ENCODE measurements at regions not wholly inside any gene's neighbourhood (a gene's known extent, or its start where the extent isn't known, plus 50 kb on each side); places are given as distances from the start of the nearest gene placed in this dataset.

DNA sequence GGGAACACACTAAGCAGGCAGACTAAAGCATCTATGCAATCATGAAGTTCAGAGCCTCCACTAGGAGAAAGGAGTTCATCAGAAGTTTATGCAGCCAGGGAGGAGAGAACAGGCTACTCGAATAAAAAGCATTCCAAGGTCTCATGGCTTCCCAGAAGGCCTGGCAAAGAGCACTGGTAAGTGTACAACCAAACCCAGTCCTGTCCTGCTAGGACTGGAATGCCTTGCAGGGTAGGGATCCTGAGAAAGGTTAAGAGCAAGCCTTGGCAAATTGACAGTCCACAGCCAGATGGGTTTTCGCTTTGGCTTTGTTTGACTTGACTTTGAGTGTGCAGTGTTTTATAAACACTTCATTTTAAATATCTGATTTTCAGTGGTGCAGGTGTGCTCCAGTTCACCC, 133.6 kb upstream of the ATP1B1 start:
- Histone ChIP-seq H3K4me1 (no peaks in the 10 kb centered on the region), H3K4me3 (no peak overlapping the region), H3K27ac (peak overlapping the region in 1 of 2 donors; percentile 16), H3K36me3 (no peaks in the 10 kb centered on the region), H3K9me3 (no peaks in the 10 kb centered on the region), H3K27me3 (no peaks in the 10 kb centered on the region)
- DNase-seq (peak in 2 of 4 donors; percentile 44 to 76), ATAC-seq (peak; percentile 95)
- TF ChIP-seq, protein P1, sequence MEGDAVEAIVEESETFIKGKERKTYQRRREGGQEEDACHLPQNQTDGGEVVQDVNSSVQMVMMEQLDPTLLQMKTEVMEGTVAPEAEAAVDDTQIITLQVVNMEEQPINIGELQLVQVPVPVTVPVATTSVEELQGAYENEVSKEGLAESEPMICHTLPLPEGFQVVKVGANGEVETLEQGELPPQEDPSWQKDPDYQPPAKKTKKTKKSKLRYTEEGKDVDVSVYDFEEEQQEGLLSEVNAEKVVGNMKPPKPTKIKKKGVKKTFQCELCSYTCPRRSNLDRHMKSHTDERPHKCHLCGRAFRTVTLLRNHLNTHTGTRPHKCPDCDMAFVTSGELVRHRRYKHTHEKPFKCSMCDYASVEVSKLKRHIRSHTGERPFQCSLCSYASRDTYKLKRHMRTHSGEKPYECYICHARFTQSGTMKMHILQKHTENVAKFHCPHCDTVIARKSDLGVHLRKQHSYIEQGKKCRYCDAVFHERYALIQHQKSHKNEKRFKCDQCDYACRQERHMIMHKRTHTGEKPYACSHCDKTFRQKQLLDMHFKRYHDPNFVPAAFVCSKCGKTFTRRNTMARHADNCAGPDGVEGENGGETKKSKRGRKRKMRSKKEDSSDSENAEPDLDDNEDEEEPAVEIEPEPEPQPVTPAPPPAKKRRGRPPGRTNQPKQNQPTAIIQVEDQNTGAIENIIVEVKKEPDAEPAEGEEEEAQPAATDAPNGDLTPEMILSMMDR (IDR thresholded peaks at IDR 0.05), result no peak
- intact Hi-C loops (cut with DNase I), result no loop called here

DNA sequence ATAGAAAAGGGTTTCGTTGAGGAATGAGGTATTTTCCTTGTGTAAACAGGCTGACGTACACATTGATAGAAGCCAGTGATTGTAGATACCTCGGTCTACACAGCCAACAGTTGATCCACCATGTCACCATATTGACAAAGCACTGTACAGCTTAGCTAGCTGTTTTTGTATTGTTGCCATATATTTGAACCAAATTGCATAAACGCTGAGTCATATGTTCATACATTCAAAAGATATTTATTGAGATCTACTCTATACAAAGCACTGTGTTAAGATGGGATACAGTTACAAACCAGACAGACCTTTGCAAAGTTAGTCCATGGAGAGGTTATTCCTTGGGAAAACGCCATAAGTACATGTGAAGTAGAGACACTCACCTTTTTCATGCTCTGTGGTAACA, 132.4 kb upstream of the ATP1B1 start:
- Histone ChIP-seq H3K4me1 (no peaks in the 10 kb centered on the region), H3K36me3 (no peaks in the 10 kb centered on the region), H3K9me3 (no peaks in the 10 kb centered on the region), H3K27me3 (no peaks in the 10 kb centered on the region), H3K27ac (no peak overlapping the region), H3K4me3 (no peak overlapping the region)
- TF ChIP-seq, protein P1 (IDR thresholded peaks at IDR 0.05), result no peak
- intact Hi-C loops (cut with DNase I), result no loop called here
- no peak for ATAC-seq
- no peak for DNase-seq

DNA sequence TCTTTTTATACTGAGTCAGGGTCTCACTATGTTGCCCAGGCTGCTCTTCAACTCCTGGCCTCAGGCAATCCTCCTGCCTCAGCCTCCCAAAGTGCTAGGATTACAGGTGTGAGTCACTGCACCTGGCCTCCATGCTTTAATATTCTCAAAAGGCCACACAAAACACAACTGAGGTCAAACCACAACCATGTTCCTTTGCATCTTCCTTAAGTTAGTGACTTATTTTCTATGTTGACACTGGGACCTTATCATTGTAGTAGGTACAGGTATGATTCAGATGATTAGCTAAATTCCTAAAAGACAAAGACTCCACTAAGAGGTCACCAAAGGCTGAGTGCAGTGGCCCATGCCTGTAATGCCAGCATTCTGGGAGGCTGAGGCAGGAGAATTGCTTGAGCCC, 131.9 kb upstream of the ATP1B1 start:
- intact Hi-C loops (cut with DNase I), result no loop called here

DNA sequence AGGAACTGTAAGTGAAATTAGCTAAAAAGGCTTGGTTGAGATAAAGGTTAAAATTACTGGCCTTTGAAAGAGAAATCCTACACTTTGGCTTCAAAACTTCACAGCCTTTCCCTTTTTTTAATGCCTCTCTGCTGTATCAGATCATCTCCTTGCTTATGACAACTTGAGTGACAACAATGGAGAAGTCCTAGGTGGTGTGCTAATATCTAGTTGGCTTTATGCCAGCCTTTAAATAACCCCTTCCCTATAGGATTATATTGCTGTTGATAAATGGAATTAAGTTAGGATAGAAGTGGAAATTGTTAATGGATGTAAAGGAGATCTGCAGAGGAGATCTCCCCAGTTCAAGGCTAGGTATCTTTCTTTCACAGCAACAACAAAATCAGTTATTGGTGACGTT, 130.2 kb upstream of the ATP1B1 start:
- intact Hi-C loops (cut with DNase I), result no loop called here

More for the DNA sequence above, 131.9 kb upstream of the ATP1B1 start:
- TF ChIP-seq, protein P1 (IDR thresholded peaks at IDR 0.05), result no peak
- Histone ChIP-seq H3K4me3 (no peak overlapping the region), H3K4me1 (peaks cover 0 to 4% of the 10 kb centered on the region in 2 donors), H3K27ac (no peak overlapping the region), H3K36me3 (no peaks in the 10 kb centered on the region), H3K27me3 (no peaks in the 10 kb centered on the region), H3K9me3 (no peaks in the 10 kb centered on the region)
- ATAC-seq, result no peak
- no peak for DNase-seq

DNA sequence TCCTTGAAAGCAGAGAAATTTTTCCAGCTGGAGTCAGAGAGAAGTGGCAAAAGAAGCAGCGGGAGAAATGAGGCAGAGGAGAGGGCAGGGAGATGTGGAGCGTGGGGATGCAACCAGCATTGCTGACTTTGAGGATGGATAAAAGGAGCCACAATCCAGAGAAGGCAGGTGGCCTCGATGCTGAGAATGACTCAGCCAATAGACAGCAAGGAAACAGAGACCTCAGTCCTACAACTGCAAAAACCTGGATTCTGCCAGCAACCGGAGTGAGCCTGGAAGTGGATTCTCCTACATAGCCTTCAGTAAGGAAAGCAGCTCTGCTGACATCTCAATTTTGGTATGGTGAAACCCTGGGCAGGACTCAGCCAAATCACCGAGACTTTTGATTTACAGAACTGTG, 128.9 kb upstream of the ATP1B1 start:
- Histone ChIP-seq H3K27ac (no peak overlapping the region), H3K36me3 (no peaks in the 10 kb centered on the region), H3K9me3 (no peaks in the 10 kb centered on the region), H3K4me3 (no peak overlapping the region), H3K4me1 (peaks cover 3 to 8% of the 10 kb centered on the region in 2 donors), H3K27me3 (no peaks in the 10 kb centered on the region)
- TF ChIP-seq, protein P1 (IDR thresholded peaks at IDR 0.05), result no peak
- no peak for DNase-seq
- ATAC-seq, result no peak
- intact Hi-C loops (cut with DNase I), result no loop called here

More for the DNA sequence above, 130.2 kb upstream of the ATP1B1 start:
- ATAC-seq (no peak), DNase-seq (no peak)
- Histone ChIP-seq H3K36me3 (no peaks in the 10 kb centered on the region), H3K27me3 (no peaks in the 10 kb centered on the region), H3K4me1 (peaks cover 3 to 8% of the 10 kb centered on the region in 2 donors), H3K4me3 (no peak overlapping the region), H3K9me3 (no peaks in the 10 kb centered on the region), H3K27ac (no peak overlapping the region)
- TF ChIP-seq, protein P1 (IDR thresholded peaks at IDR 0.05), result no peak

Measured in left lung (tissue), 4 donors.